SK-N-SH treated with all-trans-retinoic acid at 6 μM for 48 hours (cell line): ENCODE measurements at regions not wholly inside any gene's neighbourhood (a gene's known extent, or its start where the extent isn't known, plus 50 kb on each side); places are given as distances from the start of the nearest gene placed in this dataset.

Experiments
- ARNTL ChIP-seq: fragments of 450-650 bp; formaldehyde crosslinking; IDR thresholded peaks from 2 replicates; pipeline ENCODE4 v1.5.0; 2020; ENCODE audit warnings: low read depth, mild to moderate bottlenecking, moderate library complexity, borderline replicate concordance
- BACH2 ChIP-seq: fragments of 250-450 bp; sonication (Bioruptor Pico); IDR thresholded peaks from 2 replicates; pipeline ENCODE4 v1.9.0; 2021; ENCODE audit warnings: mild to moderate bottlenecking, borderline replicate concordance
- PPARA ChIP-seq: fragments of 250-450 bp; sonication (Bioruptor Pico); IDR thresholded peaks from 2 replicates; pipeline ENCODE4 v1.5.0; 2020; ENCODE audit warnings: mild to moderate bottlenecking, borderline replicate concordance
- SNAI2 ChIP-seq: fragments of 250-450 bp; sonication (Bioruptor Pico); IDR thresholded peaks from 2 replicates; pipeline ENCODE4 v1.5.0; 2020; ENCODE audit warnings: mild to moderate bottlenecking, moderate library complexity
- TOX ChIP-seq: fragments of 250-450 bp; sonication (Bioruptor Pico); IDR thresholded peaks from 2 replicates; pipeline ENCODE4 v1.8.0; 2021; ENCODE audit warnings: mild to moderate bottlenecking, moderate library complexity, borderline replicate concordance
- ZNF70 ChIP-seq: fragments of 450-650 bp; formaldehyde crosslinking; IDR thresholded peaks from 2 replicates; pipeline ENCODE4 v1.5.0; 2020; ENCODE audit warnings: mild to moderate bottlenecking, moderate library complexity
- ZNF8 ChIP-seq: fragments of 450-650 bp; formaldehyde crosslinking; IDR thresholded peaks from 2 replicates; pipeline ENCODE4 v1.5.0; 2020; ENCODE audit warnings: mild to moderate bottlenecking, moderate library complexity
- TF ChIP-seq, protein P1 (sequence below): fragments of 250-450 bp; sonication (Bioruptor Pico); IDR thresholded peaks from 2 replicates; pipeline ENCODE4 v1.5.0; 2020; ENCODE audit warnings: mild to moderate bottlenecking, moderate library complexity
- TF ChIP-seq, protein P2 (sequence below): fragments of 250-450 bp; sonication (Bioruptor Pico); IDR thresholded peaks from 2 replicates; pipeline ENCODE4 v1.8.0; 2020; ENCODE audit warnings: mild to moderate bottlenecking, moderate library complexity, borderline replicate concordance
- TF ChIP-seq, protein P3 (sequence below): fragments of 250-450 bp; sonication (Bioruptor Pico); IDR thresholded peaks from 2 replicates; pipeline ENCODE4 v1.5.1; 2020; ENCODE audit warnings: low read depth, mild to moderate bottlenecking, moderate library complexity

DNA sequence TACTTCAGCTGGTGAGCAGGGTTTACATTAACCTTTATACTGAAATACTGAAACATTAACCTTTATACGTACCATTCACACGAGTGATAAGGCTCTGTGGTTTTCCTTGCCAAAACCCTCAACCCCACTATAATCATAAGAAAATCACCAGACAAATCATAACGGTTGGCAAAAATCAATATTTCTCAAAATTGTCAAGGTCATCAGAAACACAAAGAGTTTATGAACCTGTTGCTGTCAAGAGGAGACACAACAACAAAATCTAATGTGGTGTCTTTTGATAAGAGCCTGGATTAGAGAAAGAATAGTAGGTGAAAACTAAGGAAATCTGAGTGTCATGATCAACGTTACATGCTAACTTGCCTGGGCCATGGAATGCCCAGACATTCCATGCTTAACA, 396.9 kb upstream of the TMEFF2 start:
- no peak for TF ChIP-seq ARNTL
- TF ChIP-seq, protein P1, sequence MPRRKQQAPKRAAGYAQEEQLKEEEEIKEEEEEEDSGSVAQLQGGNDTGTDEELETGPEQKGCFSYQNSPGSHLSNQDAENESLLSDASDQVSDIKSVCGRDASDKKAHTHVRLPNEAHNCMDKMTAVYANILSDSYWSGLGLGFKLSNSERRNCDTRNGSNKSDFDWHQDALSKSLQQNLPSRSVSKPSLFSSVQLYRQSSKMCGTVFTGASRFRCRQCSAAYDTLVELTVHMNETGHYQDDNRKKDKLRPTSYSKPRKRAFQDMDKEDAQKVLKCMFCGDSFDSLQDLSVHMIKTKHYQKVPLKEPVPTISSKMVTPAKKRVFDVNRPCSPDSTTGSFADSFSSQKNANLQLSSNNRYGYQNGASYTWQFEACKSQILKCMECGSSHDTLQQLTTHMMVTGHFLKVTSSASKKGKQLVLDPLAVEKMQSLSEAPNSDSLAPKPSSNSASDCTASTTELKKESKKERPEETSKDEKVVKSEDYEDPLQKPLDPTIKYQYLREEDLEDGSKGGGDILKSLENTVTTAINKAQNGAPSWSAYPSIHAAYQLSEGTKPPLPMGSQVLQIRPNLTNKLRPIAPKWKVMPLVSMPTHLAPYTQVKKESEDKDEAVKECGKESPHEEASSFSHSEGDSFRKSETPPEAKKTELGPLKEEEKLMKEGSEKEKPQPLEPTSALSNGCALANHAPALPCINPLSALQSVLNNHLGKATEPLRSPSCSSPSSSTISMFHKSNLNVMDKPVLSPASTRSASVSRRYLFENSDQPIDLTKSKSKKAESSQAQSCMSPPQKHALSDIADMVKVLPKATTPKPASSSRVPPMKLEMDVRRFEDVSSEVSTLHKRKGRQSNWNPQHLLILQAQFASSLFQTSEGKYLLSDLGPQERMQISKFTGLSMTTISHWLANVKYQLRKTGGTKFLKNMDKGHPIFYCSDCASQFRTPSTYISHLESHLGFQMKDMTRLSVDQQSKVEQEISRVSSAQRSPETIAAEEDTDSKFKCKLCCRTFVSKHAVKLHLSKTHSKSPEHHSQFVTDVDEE (CRISPR knock-in tag): no peak
- TF ChIP-seq, protein P2, sequence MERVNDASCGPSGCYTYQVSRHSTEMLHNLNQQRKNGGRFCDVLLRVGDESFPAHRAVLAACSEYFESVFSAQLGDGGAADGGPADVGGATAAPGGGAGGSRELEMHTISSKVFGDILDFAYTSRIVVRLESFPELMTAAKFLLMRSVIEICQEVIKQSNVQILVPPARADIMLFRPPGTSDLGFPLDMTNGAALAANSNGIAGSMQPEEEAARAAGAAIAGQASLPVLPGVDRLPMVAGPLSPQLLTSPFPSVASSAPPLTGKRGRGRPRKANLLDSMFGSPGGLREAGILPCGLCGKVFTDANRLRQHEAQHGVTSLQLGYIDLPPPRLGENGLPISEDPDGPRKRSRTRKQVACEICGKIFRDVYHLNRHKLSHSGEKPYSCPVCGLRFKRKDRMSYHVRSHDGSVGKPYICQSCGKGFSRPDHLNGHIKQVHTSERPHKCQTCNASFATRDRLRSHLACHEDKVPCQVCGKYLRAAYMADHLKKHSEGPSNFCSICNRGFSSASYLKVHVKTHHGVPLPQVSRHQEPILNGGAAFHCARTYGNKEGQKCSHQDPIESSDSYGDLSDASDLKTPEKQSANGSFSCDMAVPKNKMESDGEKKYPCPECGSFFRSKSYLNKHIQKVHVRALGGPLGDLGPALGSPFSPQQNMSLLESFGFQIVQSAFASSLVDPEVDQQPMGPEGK (CRISPR knock-in tag): no peak
- TF ChIP-seq BACH2 (CRISPR knock-in tag): no peak
- no peak for TF ChIP-seq PPARA (CRISPR knock-in tag)
- no peak for TF ChIP-seq SNAI2 (CRISPR knock-in tag)
- TF ChIP-seq TOX (CRISPR knock-in tag): no peak
- TF ChIP-seq, protein P3, sequence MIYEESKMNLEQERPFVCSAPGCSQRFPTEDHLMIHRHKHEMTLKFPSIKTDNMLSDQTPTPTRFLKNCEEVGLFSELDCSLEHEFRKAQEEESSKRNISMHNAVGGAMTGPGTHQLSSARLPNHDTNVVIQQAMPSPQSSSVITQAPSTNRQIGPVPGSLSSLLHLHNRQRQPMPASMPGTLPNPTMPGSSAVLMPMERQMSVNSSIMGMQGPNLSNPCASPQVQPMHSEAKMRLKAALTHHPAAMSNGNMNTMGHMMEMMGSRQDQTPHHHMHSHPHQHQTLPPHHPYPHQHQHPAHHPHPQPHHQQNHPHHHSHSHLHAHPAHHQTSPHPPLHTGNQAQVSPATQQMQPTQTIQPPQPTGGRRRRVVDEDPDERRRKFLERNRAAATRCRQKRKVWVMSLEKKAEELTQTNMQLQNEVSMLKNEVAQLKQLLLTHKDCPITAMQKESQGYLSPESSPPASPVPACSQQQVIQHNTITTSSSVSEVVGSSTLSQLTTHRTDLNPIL (CRISPR knock-in tag): no peak
- no peak for TF ChIP-seq ZNF70
- no peak for TF ChIP-seq ZNF8
